ENCODE measurements at regions not wholly inside any gene's neighbourhood (a gene's known extent, or its start where the extent isn't known, plus 50 kb on each side); places are given as distances from the start of the nearest gene placed in this dataset.

DNA sequence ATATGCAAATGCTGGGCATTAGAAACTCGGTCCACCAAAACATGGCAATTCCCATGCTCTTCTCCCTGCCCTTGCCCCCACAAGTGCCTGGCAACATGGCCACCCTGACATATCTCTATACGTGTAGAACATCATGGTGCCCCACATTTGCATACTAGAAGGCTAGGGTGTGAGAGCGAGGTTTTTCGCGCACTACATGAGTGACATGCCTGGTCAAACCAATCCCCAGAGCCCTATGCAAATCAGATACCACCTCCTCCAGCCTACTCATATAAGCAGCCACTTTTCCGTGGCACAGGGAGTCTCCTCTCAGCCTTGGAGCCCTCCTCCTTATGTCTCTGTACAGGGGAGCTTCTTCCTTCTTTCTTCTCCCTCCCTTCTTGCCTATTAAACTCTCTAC lies 296.1 kb upstream of the GULP1 start:
- peaks cover 13% of the 10 kb centered on the region for H3K4me1 ChIP-seq (ENCODE audit: control insufficient read depth, insufficient read depth, low read depth, low read length)
- no peak overlapping the region for H4K91ac ChIP-seq (ENCODE audit: low read length)
- H2AK5ac ChIP-seq (ENCODE audit: low read length, severe bottlenecking) = no peak overlapping the region
- no peaks in the 10 kb centered on the region for H3K79me1 ChIP-seq (replicated peaks; ENCODE audit: low read length, poor library complexity, severe bottlenecking)
- no peak overlapping the region for H2BK12ac ChIP-seq (ENCODE audit: low read length in 2 of 2)
- H2AFZ ChIP-seq (ENCODE audit: low read depth, low read length) = no peak overlapping the region
- no peak overlapping the region for H2BK15ac ChIP-seq (ENCODE audit: low read depth, poor library complexity, severe bottlenecking)
- H3K4me3 ChIP-seq (ENCODE audit: insufficient read depth in 1 of 2, low read depth in 1 of 2, low read length in 2 of 2) = no peak overlapping the region
- 84% methylated on average over 6 of the region's 6 CpGs for WGBS
- H3K36me3 ChIP-seq (ENCODE audit: control insufficient read depth in 1 of 2, insufficient read depth in 2 of 2, low read depth in 1 of 2, low read length in 2 of 2) = no peaks in the 10 kb centered on the region
- no peak overlapping the region for H3K4ac ChIP-seq (ENCODE audit: low read depth in 1 of 2, low read length in 2 of 2)
- no peak overlapping the region for H3K18ac ChIP-seq (ENCODE audit: low read depth in 1 of 2, low read length in 2 of 2)
- peaks cover 0 to 10% of the 10 kb centered on the region in 2 experiments for H3K27me3 ChIP-seq (ENCODE audit: control insufficient read depth in 1 of 2, insufficient read depth in 1 of 2, low read length in 2 of 2)
- no peak overlapping the region for H3K23ac ChIP-seq (ENCODE audit: low read length in 2 of 2)
- no peak for DNase-seq
- H2BK120ac ChIP-seq (ENCODE audit: low read depth, low read length) = no peak overlapping the region
- H4K8ac ChIP-seq (ENCODE audit: low read length) = no peak overlapping the region
- no peak overlapping the region for H2BK5ac ChIP-seq (ENCODE audit: low read depth, low read length, poor library complexity, severe bottlenecking)
- no peak overlapping the region for H3K9ac ChIP-seq (ENCODE audit: low read length)
- H3K9me3 ChIP-seq (ENCODE audit: control insufficient read depth, low read length) = no peaks in the 10 kb centered on the region
- no peak overlapping the region for H3K4me2 ChIP-seq (ENCODE audit: low read length, poor library complexity, severe bottlenecking)
- no peak overlapping the region for H3K27ac ChIP-seq (ENCODE audit: low read length, poor library complexity, severe bottlenecking)
- no peak overlapping the region for H3K14ac ChIP-seq (ENCODE audit: low read length in 2 of 2)

DNA sequence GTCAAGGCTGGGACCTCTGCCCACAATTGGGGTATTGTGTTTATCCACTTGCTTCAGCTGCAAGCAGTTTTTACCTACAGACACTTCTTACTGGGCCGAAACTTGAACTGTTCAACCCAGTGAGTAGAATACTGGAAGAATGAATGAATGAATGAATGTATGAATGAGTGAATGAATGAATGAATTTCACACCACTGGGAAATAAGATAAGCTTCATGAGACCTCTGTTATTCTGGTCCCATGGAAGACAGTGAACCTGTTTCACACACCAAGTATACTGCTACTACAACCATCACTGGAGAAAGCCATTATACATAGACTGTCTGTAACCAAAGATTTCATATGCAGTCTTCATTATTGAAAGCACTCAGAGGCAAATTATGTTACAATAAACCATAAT lies 295.0 kb upstream of the GULP1 start:
- H3K36me3 ChIP-seq (ENCODE audit: control insufficient read depth in 1 of 2, insufficient read depth in 2 of 2, low read depth in 1 of 2, low read length in 2 of 2) = no peaks in the 10 kb centered on the region
- 100% methylated on average over 1 of the region's 1 CpG for whole genome bisulfite sequencing

DNA sequence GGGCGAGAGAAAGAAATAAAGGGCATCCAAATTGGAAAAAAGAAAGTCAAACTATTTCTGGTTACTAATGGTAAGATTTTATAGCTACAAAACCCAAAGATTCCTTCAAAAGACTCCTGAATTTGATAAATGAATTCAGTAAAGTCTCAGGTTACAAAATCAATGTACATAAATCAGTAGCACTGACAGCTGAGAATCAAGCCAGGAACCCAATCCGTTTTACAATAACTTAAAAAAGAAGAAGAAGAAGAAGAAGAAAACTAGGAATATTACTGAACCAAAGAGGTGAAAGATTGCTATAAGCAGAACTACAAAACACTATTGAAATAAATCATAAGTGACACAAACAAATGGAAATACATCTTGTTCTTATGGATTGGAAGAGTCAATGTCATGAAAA lies 291.5 kb upstream of the GULP1 start:
- no peak overlapping the region for H3K27ac ChIP-seq (ENCODE audit: low read length, poor library complexity, severe bottlenecking)
- no peak overlapping the region for H2BK12ac ChIP-seq (ENCODE audit: low read length in 2 of 2)
- no peak for DNase-seq
- no peaks in the 10 kb centered on the region for H3K9me3 ChIP-seq (ENCODE audit: control insufficient read depth, low read length)
- no peak overlapping the region for H3K14ac ChIP-seq (ENCODE audit: low read length in 2 of 2)
- H3K79me1 ChIP-seq (replicated peaks; ENCODE audit: low read length, poor library complexity, severe bottlenecking) = no peaks in the 10 kb centered on the region
- no peaks in the 10 kb centered on the region for H3K4me1 ChIP-seq (ENCODE audit: control insufficient read depth, insufficient read depth, low read depth, low read length)
- no peak overlapping the region for H2AFZ ChIP-seq (ENCODE audit: low read depth, low read length)
- H3K23ac ChIP-seq (ENCODE audit: low read length in 2 of 2) = no peak overlapping the region
- H3K18ac ChIP-seq (ENCODE audit: low read depth in 1 of 2, low read length in 2 of 2) = no peak overlapping the region
- WGBS = no CpG with 5 or more reads among the region's 2 CpGs
- peaks cover 0 to 6% of the 10 kb centered on the region in 2 experiments for H3K27me3 ChIP-seq (ENCODE audit: control insufficient read depth in 1 of 2, insufficient read depth in 1 of 2, low read length in 2 of 2)
- no peak overlapping the region for H4K91ac ChIP-seq (ENCODE audit: low read length)
- H4K8ac ChIP-seq (ENCODE audit: low read length) = no peak overlapping the region
- H3K4ac ChIP-seq (ENCODE audit: low read depth in 1 of 2, low read length in 2 of 2) = no peak overlapping the region
- no peak overlapping the region for H2BK120ac ChIP-seq (ENCODE audit: low read depth, low read length)
- no peak overlapping the region for H2BK15ac ChIP-seq (ENCODE audit: low read depth, poor library complexity, severe bottlenecking)
- H3K36me3 ChIP-seq (ENCODE audit: control insufficient read depth in 1 of 2, insufficient read depth in 2 of 2, low read depth in 1 of 2, low read length in 2 of 2) = no peaks in the 10 kb centered on the region
- H2AK5ac ChIP-seq (ENCODE audit: low read length, severe bottlenecking) = no peak overlapping the region
- no peak overlapping the region for H3K9ac ChIP-seq (ENCODE audit: low read length)
- no peak overlapping the region for H3K4me2 ChIP-seq (ENCODE audit: low read length, poor library complexity, severe bottlenecking)
- H2BK5ac ChIP-seq (ENCODE audit: low read depth, low read length, poor library complexity, severe bottlenecking) = no peak overlapping the region
- no peak overlapping the region for H3K4me3 ChIP-seq (ENCODE audit: insufficient read depth in 1 of 2, low read depth in 1 of 2, low read length in 2 of 2)

More for the DNA sequence above, 295.0 kb upstream of the GULP1 start:
- Histone ChIP-seq H3K4me1 (ENCODE audit: control insufficient read depth, insufficient read depth, low read depth, low read length) (peaks cover 13% of the 10 kb centered on the region), H3K79me1 (replicated peaks; ENCODE audit: low read length, poor library complexity, severe bottlenecking) (no peaks in the 10 kb centered on the region), H3K9me3 (ENCODE audit: control insufficient read depth, low read length) (no peaks in the 10 kb centered on the region), H3K27ac (ENCODE audit: low read length, poor library complexity, severe bottlenecking) (no peak overlapping the region), H3K27me3 (ENCODE audit: control insufficient read depth in 1 of 2, insufficient read depth in 1 of 2, low read length in 2 of 2) (peaks cover 0 to 10% of the 10 kb centered on the region in 2 experiments), H2AK5ac (ENCODE audit: low read length, severe bottlenecking) (no peak overlapping the region), H3K4me3 (ENCODE audit: insufficient read depth in 1 of 2, low read depth in 1 of 2, low read length in 2 of 2) (no peak overlapping the region), H4K8ac (ENCODE audit: low read length) (no peak overlapping the region), H3K4me2 (ENCODE audit: low read length, poor library complexity, severe bottlenecking) (no peak overlapping the region), H2BK12ac (ENCODE audit: low read length in 2 of 2) (no peak overlapping the region), H3K18ac (ENCODE audit: low read depth in 1 of 2, low read length in 2 of 2) (no peak overlapping the region), H3K23ac (ENCODE audit: low read length in 2 of 2) (no peak overlapping the region), H3K9ac (ENCODE audit: low read length) (no peak overlapping the region), H3K4ac (ENCODE audit: low read depth in 1 of 2, low read length in 2 of 2) (no peak overlapping the region), H2BK120ac (ENCODE audit: low read depth, low read length) (no peak overlapping the region), H2BK5ac (ENCODE audit: low read depth, low read length, poor library complexity, severe bottlenecking) (no peak overlapping the region), H2AFZ (ENCODE audit: low read depth, low read length) (no peak overlapping the region), H2BK15ac (ENCODE audit: low read depth, poor library complexity, severe bottlenecking) (no peak overlapping the region), H4K91ac (ENCODE audit: low read length) (no peak overlapping the region), H3K14ac (ENCODE audit: low read length in 2 of 2) (no peak overlapping the region)
- no peak for DNase-seq

DNA sequence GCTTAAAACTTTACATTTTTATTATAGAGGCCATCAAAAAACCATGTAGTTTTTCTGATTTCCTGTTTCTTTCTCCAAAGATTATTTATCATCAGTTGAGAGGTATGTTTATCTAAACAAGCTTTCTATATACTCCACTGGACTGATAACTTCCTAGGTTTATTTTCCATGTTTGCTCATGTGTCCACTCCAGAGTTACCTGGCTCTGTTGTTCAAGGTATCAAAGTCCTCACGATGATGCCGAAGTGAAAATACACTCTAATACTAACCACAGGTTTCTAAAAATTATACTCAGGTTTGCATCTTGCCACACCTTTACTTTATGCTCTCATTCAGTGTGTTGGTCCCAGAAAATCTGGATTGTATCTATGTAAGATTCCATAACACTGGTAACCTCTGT lies 287.9 kb upstream of the GULP1 start:
- Histone ChIP-seq H3K27ac (ENCODE audit: low read length, poor library complexity, severe bottlenecking) (no peak overlapping the region), H2BK12ac (ENCODE audit: low read length in 2 of 2) (no peak overlapping the region), H2AK5ac (ENCODE audit: low read length, severe bottlenecking) (no peak overlapping the region), H2BK5ac (ENCODE audit: low read depth, low read length, poor library complexity, severe bottlenecking) (no peak overlapping the region), H3K9me3 (ENCODE audit: control insufficient read depth, low read length) (no peaks in the 10 kb centered on the region), H3K4ac (ENCODE audit: low read depth in 1 of 2, low read length in 2 of 2) (no peak overlapping the region), H3K4me2 (ENCODE audit: low read length, poor library complexity, severe bottlenecking) (no peak overlapping the region), H3K4me1 (ENCODE audit: control insufficient read depth, insufficient read depth, low read depth, low read length) (no peaks in the 10 kb centered on the region), H3K23ac (ENCODE audit: low read length in 2 of 2) (no peak overlapping the region), H4K91ac (ENCODE audit: low read length) (no peak overlapping the region), H3K79me1 (replicated peaks; ENCODE audit: low read length, poor library complexity, severe bottlenecking) (no peaks in the 10 kb centered on the region), H3K4me3 (ENCODE audit: insufficient read depth in 1 of 2, low read depth in 1 of 2, low read length in 2 of 2) (no peak overlapping the region), H2AFZ (ENCODE audit: low read depth, low read length) (no peak overlapping the region), H4K8ac (ENCODE audit: low read length) (no peak overlapping the region), H3K14ac (ENCODE audit: low read length in 2 of 2) (no peak overlapping the region), H2BK15ac (ENCODE audit: low read depth, poor library complexity, severe bottlenecking) (no peak overlapping the region), H2BK120ac (ENCODE audit: low read depth, low read length) (no peak overlapping the region), H3K9ac (ENCODE audit: low read length) (no peak overlapping the region), H3K27me3 (ENCODE audit: control insufficient read depth in 1 of 2, insufficient read depth in 1 of 2, low read length in 2 of 2) (no peaks in the 10 kb centered on the region), H3K36me3 (ENCODE audit: control insufficient read depth in 1 of 2, insufficient read depth in 2 of 2, low read depth in 1 of 2, low read length in 2 of 2) (no peaks in the 10 kb centered on the region), H3K18ac (ENCODE audit: low read depth in 1 of 2, low read length in 2 of 2) (no peak overlapping the region)
- no peak for DNase-seq
- WGBS = no CpG with 5 or more reads among the region's 2 CpGs
